T1000 (cell line): ENCODE measurements at regions not wholly inside any gene's neighbourhood (a gene's known extent, or its start where the extent isn't known, plus 50 kb on each side); places are given as distances from the start of the nearest gene placed in this dataset.

Experiments
- DNase-seq: peaks from one replicate; lab custom pipeline; 2025; ENCODE audit warnings: mixed read lengths; lab: John Stamatoyannopoulos, UW

GRCh38 chr14:96980835-96981234 lies 183.7 kb downstream of the VRK1 start:
- no peak for DNase-seq

DNA sequence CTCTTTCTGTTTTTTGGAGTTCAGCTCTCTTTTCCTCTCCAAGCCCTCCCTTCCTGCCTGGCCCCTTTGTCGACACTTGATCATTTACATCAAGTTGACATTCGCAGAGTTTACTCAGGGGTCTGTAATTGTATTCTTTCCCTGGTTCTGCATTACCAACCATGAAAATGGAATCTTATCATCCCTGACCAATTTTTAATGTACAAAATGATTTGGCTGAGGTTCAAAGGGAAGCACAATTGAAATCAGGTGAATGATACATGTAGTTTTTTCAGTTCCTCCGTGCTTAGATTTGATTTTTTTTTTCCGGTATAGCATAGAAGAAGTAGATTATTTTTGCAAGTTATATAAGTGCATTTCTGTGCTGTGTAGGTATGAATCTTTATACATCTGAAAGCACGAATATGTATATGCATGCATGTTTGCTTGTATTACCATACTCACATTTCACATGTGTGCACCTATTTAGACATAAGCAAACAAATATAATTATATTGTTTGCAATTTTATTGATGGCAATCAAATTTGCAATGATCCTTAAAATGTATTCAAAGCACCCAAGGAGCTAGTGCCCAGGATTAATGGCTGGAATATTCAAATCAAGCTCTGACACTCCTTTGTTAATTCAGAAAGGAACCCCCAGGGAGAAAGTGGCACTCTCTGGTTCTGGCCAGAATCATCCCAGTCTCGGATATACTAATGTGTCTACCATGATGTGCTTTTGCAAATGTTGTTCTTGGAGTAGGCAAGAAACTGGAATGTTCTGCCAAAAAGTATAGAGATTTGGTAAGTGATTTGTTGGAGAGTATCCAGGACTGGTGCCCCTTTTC lies 189.3 kb downstream of the VRK1 start:
- DNase-seq = no peak

GRCh38 chr14:96987086-96987474 lies 189.9 kb downstream of the VRK1 start:
- no peak for DNase-seq

DNA sequence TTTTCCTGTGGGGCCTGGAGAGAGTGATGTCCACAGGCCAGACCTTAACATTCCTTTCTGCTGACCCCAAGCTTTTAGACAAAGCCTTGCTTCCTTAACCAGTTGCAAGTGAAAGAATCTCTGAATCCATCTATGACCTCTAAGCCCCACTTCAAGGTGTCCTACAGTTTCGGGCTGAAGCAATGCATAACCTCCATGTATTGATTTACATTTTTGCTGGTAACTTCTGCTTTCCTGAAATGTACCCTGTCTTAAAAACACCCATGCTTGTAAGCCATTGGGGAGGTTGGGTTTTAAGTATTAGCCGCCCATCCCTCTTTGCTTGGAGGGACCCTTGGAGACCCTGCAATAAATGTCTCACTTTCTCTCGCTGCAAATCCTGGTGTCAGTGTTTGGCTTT lies 190.6 kb downstream of the VRK1 start:
- DNase-seq = no peak

- no peak for DNase-seq
Measured at GRCh38 chr14:96989306-96989705, 192.1 kb downstream of the VRK1 start.

DNA sequence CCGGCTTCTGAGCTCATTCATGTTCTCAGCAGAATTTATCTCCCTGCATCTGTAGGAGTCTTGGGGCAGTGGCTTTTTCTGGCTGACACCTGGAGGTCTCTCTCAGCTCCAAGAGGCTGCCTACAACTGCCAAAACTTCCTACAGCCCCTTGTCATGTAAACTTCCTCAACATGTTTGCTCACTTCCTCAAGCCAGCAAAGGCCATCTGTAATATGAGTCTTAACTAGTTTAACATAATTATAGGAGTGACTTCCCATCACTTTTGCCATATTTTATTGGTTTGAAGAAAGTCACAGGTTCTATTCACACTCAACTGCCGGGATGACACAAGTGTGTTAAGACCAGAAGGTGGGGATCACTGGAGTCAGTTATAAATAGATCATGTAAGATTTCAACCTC lies 194.0 kb downstream of the VRK1 start:
- no peak for DNase-seq

DNA sequence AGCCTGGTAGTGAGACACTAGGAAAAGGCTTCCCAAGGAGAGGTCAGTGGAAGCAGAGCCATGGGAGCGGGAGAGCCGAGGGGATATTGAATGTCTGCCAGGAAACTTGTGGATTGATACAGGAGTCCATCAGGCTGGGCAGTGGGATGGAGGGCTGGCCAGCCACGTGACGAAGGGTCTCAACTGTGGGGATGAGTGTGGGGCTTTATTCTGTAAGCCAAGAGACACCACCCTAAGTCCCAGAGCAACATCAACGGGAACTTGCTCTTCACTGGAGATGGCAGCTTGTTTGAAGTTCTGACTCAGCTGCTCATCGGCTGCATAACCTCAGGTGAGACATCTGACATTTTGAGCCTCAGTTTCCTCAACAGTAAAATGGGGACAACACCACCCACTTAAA lies 197.8 kb downstream of the VRK1 start:
- DNase-seq = no peak

DNA sequence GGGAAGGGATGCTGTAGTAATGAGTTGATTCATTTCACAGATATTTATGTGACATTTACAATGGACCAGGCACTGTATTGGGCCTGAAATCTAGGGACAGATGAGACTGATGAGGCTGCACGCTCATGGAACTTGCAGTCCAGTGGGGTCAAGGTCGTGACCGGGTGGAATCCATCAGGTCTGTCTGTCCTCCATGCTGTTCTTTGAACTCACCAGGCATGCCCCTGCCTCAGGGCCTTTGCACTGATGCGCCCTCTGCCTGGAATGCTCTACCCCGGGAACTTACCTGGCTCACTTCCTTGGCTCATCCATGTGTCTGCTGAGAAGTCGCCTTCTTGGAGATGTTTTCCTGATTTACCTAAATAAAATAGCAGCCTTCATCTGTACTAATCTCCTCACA lies 200.1 kb downstream of the VRK1 start:
- no peak for DNase-seq

DNA sequence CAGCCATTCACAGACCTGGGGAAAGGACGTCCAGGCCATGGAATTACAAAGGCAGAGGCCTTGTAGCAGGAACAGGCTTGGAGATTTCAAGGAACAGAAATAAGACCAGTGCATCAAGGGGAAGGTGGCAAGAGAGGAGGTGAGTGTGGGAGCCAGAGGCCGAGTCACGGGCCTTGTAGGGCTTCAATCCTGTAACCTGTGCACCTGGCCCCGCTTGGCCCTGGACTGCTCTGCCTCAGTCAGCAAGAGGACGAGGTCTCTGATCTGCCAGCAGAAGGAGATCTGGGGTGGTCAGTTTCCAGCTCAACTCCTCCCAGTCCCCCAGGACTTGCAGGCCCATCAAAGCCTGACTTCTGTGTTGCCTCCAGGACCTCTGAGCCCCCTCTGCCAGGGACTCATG lies 200.8 kb downstream of the VRK1 start:
- DNase-seq = no peak

DNA sequence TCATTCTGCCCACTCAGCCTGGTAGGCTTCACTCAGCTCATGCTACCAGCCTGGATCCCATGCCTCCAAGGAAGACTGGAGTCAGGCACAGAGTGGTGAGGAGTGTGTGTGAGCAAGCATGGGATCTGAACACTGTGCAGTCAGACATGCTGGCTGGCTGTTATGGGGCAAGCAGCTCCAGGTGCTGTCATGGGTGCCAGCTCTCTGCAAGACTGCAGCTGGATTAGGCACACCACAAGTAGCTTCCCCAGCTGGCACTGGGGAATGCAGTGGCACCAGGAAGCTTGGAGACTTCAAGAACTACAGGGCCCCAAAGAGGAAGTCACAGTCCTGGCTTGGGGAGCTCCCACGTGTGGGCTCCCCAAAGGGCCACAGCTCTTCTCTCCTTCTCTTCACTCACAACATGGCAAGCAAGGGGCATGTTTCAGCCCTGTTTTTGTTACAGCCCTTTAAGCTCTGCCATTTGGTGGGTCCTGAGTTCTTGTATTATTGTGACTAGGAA lies 202.5 kb downstream of the VRK1 start:
- DNase-seq = no peak

- DNase-seq = no peak
Measured at GRCh38 chr14:97002454-97002853, 205.3 kb downstream of the VRK1 start.

- DNase-seq = no peak
Measured at GRCh38 chr14:97005934-97006333, 208.8 kb downstream of the VRK1 start.

GRCh38 chr14:97010491-97011160 lies 213.4 kb downstream of the VRK1 start:
- no peak for DNase-seq

DNA sequence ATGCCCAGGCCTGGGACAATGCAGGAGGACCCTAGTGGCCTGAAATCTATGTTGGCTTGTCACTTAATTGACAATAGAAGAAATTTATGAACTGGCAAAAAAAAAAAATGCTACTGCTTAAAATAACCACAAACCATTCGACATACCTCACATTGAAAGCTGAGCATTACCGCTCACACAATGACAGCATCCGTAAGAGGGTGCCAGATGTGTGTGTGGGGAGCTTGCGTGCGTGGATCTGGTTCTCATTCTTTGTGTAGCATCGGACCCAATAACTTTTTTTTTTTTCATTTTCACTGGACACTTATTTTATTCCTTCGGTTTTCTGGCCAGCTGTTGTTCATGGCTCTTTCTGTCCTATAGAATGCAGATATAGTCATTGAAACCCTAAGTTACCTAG lies 216.7 kb downstream of the VRK1 start:
- DNase-seq = no peak

- DNase-seq = no peak
Measured at GRCh38 chr14:97021001-97021400, 223.8 kb downstream of the VRK1 start.

DNA sequence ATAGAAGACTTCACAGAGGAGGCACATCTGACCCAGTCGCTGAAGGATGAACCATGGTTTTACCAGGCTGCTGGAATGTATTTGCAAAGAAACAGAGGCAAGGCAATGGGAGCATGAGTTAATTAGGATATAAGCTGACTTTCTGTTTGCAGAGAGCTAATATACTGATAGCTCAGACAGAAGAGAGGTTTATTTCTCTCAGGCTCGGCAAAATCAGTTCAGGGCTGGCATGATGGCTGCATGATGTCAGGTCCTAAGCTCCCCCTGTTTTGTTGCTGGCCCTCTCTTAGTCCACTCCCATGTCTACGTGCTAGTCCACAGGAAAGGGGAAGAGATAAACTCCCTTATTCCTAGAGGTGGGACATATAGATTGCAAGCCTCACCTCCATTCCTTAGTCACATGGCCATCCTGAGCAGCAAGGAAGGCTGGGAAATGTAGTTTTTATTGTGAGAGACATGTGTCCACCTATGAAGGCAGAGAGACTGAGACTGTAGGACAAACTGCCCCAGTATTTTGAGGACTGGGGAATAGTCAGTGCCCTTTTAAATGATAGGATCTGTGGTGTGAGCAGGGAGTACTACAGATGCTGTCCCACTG lies 224.5 kb downstream of the VRK1 start:
- no peak for DNase-seq

- DNase-seq = no peak
Measured at GRCh38 chr14:97022741-97023140, 225.6 kb downstream of the VRK1 start.

- no peak for DNase-seq
Measured at GRCh38 chr14:97023871-97024270, 226.7 kb downstream of the VRK1 start.

GRCh38 chr14:97024300-97024699 lies 227.1 kb downstream of the VRK1 start:
- no peak for DNase-seq

- no peak for DNase-seq
Measured at GRCh38 chr14:97025722-97026121, 228.5 kb downstream of the VRK1 start.

DNA sequence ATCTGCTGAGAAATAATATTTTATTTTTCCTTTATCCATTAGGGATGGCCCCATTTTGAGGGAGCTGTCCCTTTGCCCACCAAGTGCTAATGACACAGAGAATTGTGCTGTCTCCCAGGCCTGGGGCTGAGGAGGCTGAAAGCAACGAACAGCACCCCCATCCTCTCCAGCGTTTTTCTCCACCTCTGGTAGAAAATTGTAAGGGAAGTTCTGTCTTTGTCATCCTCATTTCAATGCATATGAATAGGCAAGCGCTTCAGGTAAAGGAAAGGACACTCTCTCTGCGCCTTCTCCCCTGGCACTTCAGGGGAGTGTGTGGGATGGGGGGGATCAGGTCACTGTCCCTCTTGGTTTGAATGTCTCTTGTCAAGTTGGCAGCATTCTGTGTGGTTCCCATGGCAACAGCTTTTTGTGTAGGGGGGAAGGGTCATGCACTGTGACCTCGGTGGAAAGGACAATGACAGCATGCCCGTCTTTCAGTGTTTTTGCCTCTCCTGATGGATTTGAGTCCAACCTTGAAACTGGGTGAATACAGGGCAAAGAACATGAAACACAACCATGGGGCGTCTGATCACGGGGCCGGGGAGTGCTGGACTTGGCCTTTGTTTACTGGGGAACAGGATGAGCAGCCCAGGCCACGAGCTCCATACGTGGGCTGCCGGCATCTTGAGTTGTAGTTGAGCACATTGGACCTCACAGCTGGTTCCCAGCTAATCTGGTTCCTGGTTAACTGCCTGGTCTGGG lies 230.2 kb downstream of the VRK1 start:
- DNase-seq = no peak

DNA sequence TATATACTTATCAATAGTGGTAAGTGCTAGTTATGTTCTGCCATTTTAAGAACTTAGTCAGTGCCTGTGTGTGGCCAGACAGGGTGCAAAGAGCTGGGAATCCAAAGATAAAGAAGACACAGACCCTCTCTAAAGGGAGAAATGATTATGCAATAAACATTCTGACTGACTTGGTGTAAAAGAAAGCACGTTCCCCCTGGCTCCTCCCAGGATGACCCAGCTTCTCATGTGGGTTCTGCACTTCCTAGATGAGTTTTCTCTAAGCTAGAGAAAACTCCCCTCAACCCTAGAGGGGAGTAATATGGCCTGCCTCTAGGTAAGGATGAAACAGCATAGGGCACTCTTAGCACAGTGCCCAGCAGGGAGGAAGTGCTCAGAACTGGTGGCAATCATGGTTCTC lies 231.2 kb downstream of the VRK1 start:
- DNase-seq = no peak
